SK-N-SH (cell line): ENCODE measurements at regions not wholly inside any gene's neighbourhood (a gene's known extent, or its start where the extent isn't known, plus 50 kb on each side); places are given as distances from the start of the nearest gene placed in this dataset.

Experiments used
- CTCF ChIA-PET: fragments of 300-600, 350-600 bp; formaldehyde crosslinking; extraction: SDS; loops from one replicate; lab custom pipeline; 2021; lab: Yijun Ruan, JAX
- POLR2A ChIA-PET: fragments of 350-600 bp; sonication (Branson Sonifier 250); formaldehyde crosslinking; extraction: SDS; loops from one replicate; lab custom pipeline; 2020; ENCODE audit warnings: antibody characterized with exemption, inconsistent platforms; lab: Yijun Ruan, JAX
- DNase-seq: peaks from one replicate; pipeline ENCODE4 v3.0.0; 2012
- H2AFZ ChIP-seq: fragments of 200-600 bp; sonication (generic); 2 replicates; pipeline ENCODE4 v1.8.1; 2016; ENCODE audit warnings: antibody characterized with exemption, mild to moderate bottlenecking, low read depth
- H3F3A ChIP-seq: fragments of 200-600 bp; sonication (generic); replicated peaks from 2 replicates; pipeline ENCODE3; 2016; ENCODE audit warnings: antibody characterized with exemption, mild to moderate bottlenecking; ENCODE audit not compliant: insufficient read depth
- H3K27ac ChIP-seq, 2 experiments: fragments of 200-500 bp in 1 of 2; fragments of 200-600 bp in 1 of 2; sonication (Bioruptor generic) in 1 of 2; sonication (generic), shearing (Covaris generic) in 1 of 2; 2 replicates each; pipeline versions ENCODE4 v1.5.1 to v1.6.1; 2014 to 2016; ENCODE audit warnings: low read depth in 2 of 2, inconsistent platforms in 1 of 2, low read length in 1 of 2, mild to moderate bottlenecking in 1 of 2, mixed read lengths in 1 of 2
- H3K27me3 ChIP-seq: fragments of 200-600 bp; sonication (generic), shearing (Covaris generic); 2 replicates; pipeline ENCODE4 v1.6.1; 2016; ENCODE audit warnings: mixed run types; ENCODE audit not compliant: insufficient read depth
- H3K36me3 ChIP-seq, 2 experiments: fragments of 200-500 bp in 1 of 2; fragments of 200-600 bp in 1 of 2; sonication (Bioruptor generic) in 1 of 2; sonication (generic) in 1 of 2; replicated peaks in 1 of 2; 2 replicates each; pipeline versions ENCODE3 to v1.5.1; 2014 to 2016; ENCODE audit warnings: low read length in 1 of 2, mild to moderate bottlenecking in 1 of 2; ENCODE audit not compliant: insufficient read depth in 2 of 2, control insufficient read depth in 1 of 2
- H3K4me1 ChIP-seq, 2 experiments: fragments of 200-500 bp in 1 of 2; fragments of 200-600 bp in 1 of 2; sonication (Bioruptor generic) in 1 of 2; sonication (generic), shearing (Covaris generic) in 1 of 2; 2 replicates each; pipeline versions ENCODE4 v1.5.1 to v1.6.1; 2014 to 2016; ENCODE audit warnings: low read depth in 1 of 2, low read length in 1 of 2, mixed run types in 1 of 2; ENCODE audit not compliant: insufficient read depth in 2 of 2, control insufficient read depth in 1 of 2
- H3K4me2 ChIP-seq: fragments of 200-600 bp; sonication (generic), shearing (Covaris generic); 2 replicates; pipeline ENCODE4 v1.6.1; 2017; ENCODE audit warnings: mixed run types
- H3K4me3 ChIP-seq, 2 experiments: fragments of 200-500 bp in 1 of 2; fragments of 200-600 bp in 1 of 2; sonication (Bioruptor generic) in 1 of 2; sonication (generic), shearing (Covaris generic) in 1 of 2; 2 replicates each; pipeline versions ENCODE4 v1.5.1 to v1.8.1; 2014 to 2016; ENCODE audit warnings: low read depth in 2 of 2, inconsistent platforms in 1 of 2, low read length in 1 of 2, mild to moderate bottlenecking in 1 of 2, mixed read lengths in 1 of 2, moderate library complexity in 1 of 2
- H3K79me2 ChIP-seq: fragments of 200-600 bp; sonication (generic); 2 replicates; pipeline ENCODE4 v1.8.1; 2017; ENCODE audit warnings: mild to moderate bottlenecking; ENCODE audit not compliant: insufficient read depth
- H3K9ac ChIP-seq: fragments of 200-600 bp; sonication (generic); 2 replicates; pipeline ENCODE4 v1.6.1; 2017; ENCODE audit warnings: mixed run types
- H3K9me2 ChIP-seq: fragments of 200-600 bp; sonication (generic); 2 replicates; pipeline ENCODE4 v1.6.1; 2017; ENCODE audit warnings: mixed run types
- H3K9me3 ChIP-seq: fragments of 200-600 bp; sonication (generic); 2 replicates; pipeline ENCODE4 v1.6.1; 2017; ENCODE audit warnings: mixed run types, mild to moderate bottlenecking, moderate library complexity
- H4K20me1 ChIP-seq: fragments of 200-600 bp; sonication (generic); 2 replicates; pipeline ENCODE4 v1.6.1; 2017; ENCODE audit warnings: mild to moderate bottlenecking, mixed run types; ENCODE audit not compliant: insufficient read depth
- CHD2 ChIP-seq: fragments of 150-350 bp; IDR thresholded peaks from 2 replicates; pipeline ENCODE4 v1.6.1; 2018; ENCODE audit warnings: low read length; ENCODE audit not compliant: partially characterized antibody
- EP300 ChIP-seq, 2 experiments: IDR thresholded peaks; 2 replicates each; pipeline versions ENCODE4 v1.4.0 to v1.6.1; 2012; ENCODE audit warnings: borderline replicate concordance in 1 of 2, low read depth in 1 of 2, low read length in 1 of 2
- MXI1 ChIP-seq: IDR thresholded peaks from 2 replicates; pipeline ENCODE4 v1.6.1; 2012; ENCODE audit warnings: mild to moderate bottlenecking, low read depth, low read length, improper control_type of control experiment
- NFIC ChIP-seq: IDR thresholded peaks from 2 replicates; pipeline ENCODE4 v1.4.0; 2012; ENCODE audit warnings: borderline replicate concordance
- POLR2AphosphoS5 ChIP-seq: IDR thresholded peaks from 2 replicates; pipeline ENCODE4 v1.6.1; 2012; ENCODE audit warnings: low read depth, low read length
- RAD21 ChIP-seq: IDR thresholded peaks from 2 replicates; pipeline ENCODE4 v1.6.1; 2012; ENCODE audit warnings: mild to moderate bottlenecking, low read length
- RFX5 ChIP-seq: IDR thresholded peaks from 2 replicates; pipeline ENCODE4 v1.6.1; 2012; ENCODE audit warnings: mild to moderate bottlenecking, improper control_type of control experiment, low read length
- RXRA ChIP-seq: IDR thresholded peaks from 2 replicates; pipeline ENCODE4 v1.4.0; 2012; ENCODE audit warnings: low read depth, mild to moderate bottlenecking, borderline replicate concordance
- SIN3A ChIP-seq: IDR thresholded peaks from 2 replicates; pipeline ENCODE4 v1.6.1; 2012; ENCODE audit warnings: low read depth, mild to moderate bottlenecking, low read length, moderate library complexity, borderline replicate concordance
- TAF1 ChIP-seq: IDR thresholded peaks from 2 replicates; pipeline ENCODE4 v1.6.1; 2012; ENCODE audit warnings: low read depth, mild to moderate bottlenecking, low read length, moderate library complexity, borderline replicate concordance
- YY1 ChIP-seq: IDR thresholded peaks from 2 replicates; pipeline ENCODE4 v1.4.0; 2012; ENCODE audit warnings: low read depth, mild to moderate bottlenecking
- WGBS: methylation state at CpG from one replicate; pipeline ENCODE4 v1.1.6; 2017; ENCODE audit warnings: low lambda C conversion rate; 5-methylcytosine and 5-hydroxymethylcytosine counted together
- TF ChIP-seq, protein P1 (sequence below): fragments of 200-600 bp; sonication (generic); IDR thresholded peaks from 2 replicates; pipeline ENCODE4 v1.6.1; 2017; ENCODE audit warnings: antibody characterized with exemption, mild to moderate bottlenecking, moderate library complexity
- TF ChIP-seq, protein P2 (sequence below): IDR thresholded peaks from 2 replicates; pipeline ENCODE4 v1.4.0; 2012; ENCODE audit warnings: low read depth, borderline replicate concordance
- TF ChIP-seq, protein P3 (sequence below): fragments of 150-350 bp; IDR thresholded peaks from 2 replicates; pipeline ENCODE4 v1.6.1; 2017; ENCODE audit warnings: antibody characterized with exemption, low read length, low read depth, borderline replicate concordance
- TF ChIP-seq, protein P4 (sequence below): IDR thresholded peaks from 2 replicates; pipeline ENCODE4 v1.6.1; 2012; ENCODE audit warnings: mild to moderate bottlenecking, low read depth, low read length, moderate library complexity
- TF ChIP-seq, protein P5 (sequence below): IDR thresholded peaks from 2 replicates; pipeline ENCODE4; 2012

DNA sequence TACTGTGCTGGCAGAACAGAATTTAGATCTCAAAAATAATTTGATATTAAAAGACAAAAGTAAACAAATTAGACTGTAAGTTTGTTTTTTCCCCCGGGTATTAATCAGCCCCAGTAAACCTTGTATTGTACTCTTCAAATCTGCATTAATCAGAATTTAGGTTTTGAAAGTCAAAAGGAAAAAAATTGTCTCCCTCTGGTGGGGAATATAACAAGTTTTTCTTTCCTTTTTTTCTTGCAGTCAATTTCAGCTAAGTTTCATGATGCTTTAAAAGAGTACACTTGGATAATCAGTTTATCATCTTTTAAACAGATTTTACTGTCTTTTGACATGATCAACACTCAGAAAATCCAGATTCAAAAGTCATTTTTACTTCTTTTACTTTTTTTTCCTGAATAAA is 134.5 kb upstream of the PKN2 start:
- H3K27me3 ChIP-seq, result no peaks in the 10 kb centered on the region; the same call in 1 of the 2 replicates
- ChIA-PET CTCF (interaction anchor here (1.0 to 1.8 kb wide), 3 partner anchors 10 to 369 kb away, joined by 3 to 4 read pairs (median 3); no protein-coding TSS in a partner anchor), POLR2A (no interaction called here)
- H3K4me3 ChIP-seq, result no peak overlapping the region
- H3K9me3 ChIP-seq, result no peaks in the 10 kb centered on the region
- H3K79me2 ChIP-seq, result no peaks in the 10 kb centered on the region
- WGBS, result 0% methylated on average over 1 of the region's 1 CpG
- H3K27ac ChIP-seq, result no peak overlapping the region
- H3K4me2 ChIP-seq, result no peak overlapping the region
- no peak overlapping the region for H3K9ac ChIP-seq
- no peaks in the 10 kb centered on the region for H3K36me3 ChIP-seq
- no peaks in the 10 kb centered on the region for H3K9me2 ChIP-seq
- no peak overlapping the region for H2AFZ ChIP-seq
- no peaks in the 10 kb centered on the region for H4K20me1 ChIP-seq
- DNase-seq, result no peak
- no peaks in the 10 kb centered on the region for H3F3A ChIP-seq
- no peaks in the 10 kb centered on the region for H3K4me1 ChIP-seq
- TF ChIP-seq EP300 (IDR thresholded peaks at IDR 0.05; ENCODE audit: borderline replicate concordance in 1 of 2, low read depth in 1 of 2, low read length in 1 of 2) (no peak), RAD21 (0 out of 2 replicates have a peak, but pooled peaks have one; percentile 7), YY1 (no peak)
- TF ChIP-seq, protein P1, sequence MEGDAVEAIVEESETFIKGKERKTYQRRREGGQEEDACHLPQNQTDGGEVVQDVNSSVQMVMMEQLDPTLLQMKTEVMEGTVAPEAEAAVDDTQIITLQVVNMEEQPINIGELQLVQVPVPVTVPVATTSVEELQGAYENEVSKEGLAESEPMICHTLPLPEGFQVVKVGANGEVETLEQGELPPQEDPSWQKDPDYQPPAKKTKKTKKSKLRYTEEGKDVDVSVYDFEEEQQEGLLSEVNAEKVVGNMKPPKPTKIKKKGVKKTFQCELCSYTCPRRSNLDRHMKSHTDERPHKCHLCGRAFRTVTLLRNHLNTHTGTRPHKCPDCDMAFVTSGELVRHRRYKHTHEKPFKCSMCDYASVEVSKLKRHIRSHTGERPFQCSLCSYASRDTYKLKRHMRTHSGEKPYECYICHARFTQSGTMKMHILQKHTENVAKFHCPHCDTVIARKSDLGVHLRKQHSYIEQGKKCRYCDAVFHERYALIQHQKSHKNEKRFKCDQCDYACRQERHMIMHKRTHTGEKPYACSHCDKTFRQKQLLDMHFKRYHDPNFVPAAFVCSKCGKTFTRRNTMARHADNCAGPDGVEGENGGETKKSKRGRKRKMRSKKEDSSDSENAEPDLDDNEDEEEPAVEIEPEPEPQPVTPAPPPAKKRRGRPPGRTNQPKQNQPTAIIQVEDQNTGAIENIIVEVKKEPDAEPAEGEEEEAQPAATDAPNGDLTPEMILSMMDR, result peak; percentile 55
- TF ChIP-seq, all 33 proteins: peak for 2

DNA sequence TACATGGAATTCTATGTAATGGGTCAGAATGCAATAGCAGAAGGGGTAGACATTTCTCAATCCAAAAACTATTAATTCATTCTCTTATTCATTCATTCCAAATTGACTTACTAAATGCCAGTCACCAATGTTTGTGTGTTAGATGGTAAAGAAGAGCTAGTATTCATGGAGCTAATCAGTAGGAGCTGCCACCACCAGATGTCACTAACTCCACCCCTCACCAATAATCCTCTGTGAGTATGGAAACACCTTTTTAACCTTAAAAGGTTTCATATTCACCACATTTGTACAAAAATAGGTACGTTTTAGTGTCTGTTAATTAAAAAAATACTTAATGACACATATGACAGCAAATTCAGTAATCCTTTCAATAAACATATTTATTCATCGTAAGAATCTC is 131.8 kb upstream of the PKN2 start:
- no peak overlapping the region for H3K9ac ChIP-seq
- H3K36me3 ChIP-seq, result no peaks in the 10 kb centered on the region
- no peak overlapping the region for H3K4me2 ChIP-seq
- ChIA-PET POLR2A (no interaction called here), CTCF (interaction anchor here (0.9 kb wide), 1 partner anchor 16 kb away, joined by 3 read pairs; no protein-coding TSS in a partner anchor)
- H3K79me2 ChIP-seq, result no peaks in the 10 kb centered on the region
- peaks cover 6% of the 10 kb centered on the region; the same call in 1 of the 2 replicates for H3K27me3 ChIP-seq
- H3K27ac ChIP-seq, result no peak overlapping the region
- H2AFZ ChIP-seq, result no peak overlapping the region
- no peak overlapping the region for H3K4me3 ChIP-seq
- no peaks in the 10 kb centered on the region for H3F3A ChIP-seq
- TF ChIP-seq, protein P1, result no peak
- TF ChIP-seq, protein P2, sequence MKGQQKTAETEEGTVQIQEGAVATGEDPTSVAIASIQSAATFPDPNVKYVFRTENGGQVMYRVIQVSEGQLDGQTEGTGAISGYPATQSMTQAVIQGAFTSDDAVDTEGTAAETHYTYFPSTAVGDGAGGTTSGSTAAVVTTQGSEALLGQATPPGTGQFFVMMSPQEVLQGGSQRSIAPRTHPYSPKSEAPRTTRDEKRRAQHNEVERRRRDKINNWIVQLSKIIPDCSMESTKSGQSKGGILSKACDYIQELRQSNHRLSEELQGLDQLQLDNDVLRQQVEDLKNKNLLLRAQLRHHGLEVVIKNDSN, result no peak
- no peak for TF ChIP-seq MXI1
- TF ChIP-seq SIN3A, result no peak
- no peak for TF ChIP-seq RAD21
- no peak for TF ChIP-seq RFX5
- TF ChIP-seq CHD2, result no peak
- no peak for TF ChIP-seq TAF1
- no peak for TF ChIP-seq RXRA
- no peak for TF ChIP-seq YY1
- TF ChIP-seq, protein P3, sequence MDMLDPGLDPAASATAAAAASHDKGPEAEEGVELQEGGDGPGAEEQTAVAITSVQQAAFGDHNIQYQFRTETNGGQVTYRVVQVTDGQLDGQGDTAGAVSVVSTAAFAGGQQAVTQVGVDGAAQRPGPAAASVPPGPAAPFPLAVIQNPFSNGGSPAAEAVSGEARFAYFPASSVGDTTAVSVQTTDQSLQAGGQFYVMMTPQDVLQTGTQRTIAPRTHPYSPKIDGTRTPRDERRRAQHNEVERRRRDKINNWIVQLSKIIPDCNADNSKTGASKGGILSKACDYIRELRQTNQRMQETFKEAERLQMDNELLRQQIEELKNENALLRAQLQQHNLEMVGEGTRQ, result no peak
- TF ChIP-seq NFIC, result no peak
- TF ChIP-seq POLR2AphosphoS5, result no peak
- TF ChIP-seq, protein P4, sequence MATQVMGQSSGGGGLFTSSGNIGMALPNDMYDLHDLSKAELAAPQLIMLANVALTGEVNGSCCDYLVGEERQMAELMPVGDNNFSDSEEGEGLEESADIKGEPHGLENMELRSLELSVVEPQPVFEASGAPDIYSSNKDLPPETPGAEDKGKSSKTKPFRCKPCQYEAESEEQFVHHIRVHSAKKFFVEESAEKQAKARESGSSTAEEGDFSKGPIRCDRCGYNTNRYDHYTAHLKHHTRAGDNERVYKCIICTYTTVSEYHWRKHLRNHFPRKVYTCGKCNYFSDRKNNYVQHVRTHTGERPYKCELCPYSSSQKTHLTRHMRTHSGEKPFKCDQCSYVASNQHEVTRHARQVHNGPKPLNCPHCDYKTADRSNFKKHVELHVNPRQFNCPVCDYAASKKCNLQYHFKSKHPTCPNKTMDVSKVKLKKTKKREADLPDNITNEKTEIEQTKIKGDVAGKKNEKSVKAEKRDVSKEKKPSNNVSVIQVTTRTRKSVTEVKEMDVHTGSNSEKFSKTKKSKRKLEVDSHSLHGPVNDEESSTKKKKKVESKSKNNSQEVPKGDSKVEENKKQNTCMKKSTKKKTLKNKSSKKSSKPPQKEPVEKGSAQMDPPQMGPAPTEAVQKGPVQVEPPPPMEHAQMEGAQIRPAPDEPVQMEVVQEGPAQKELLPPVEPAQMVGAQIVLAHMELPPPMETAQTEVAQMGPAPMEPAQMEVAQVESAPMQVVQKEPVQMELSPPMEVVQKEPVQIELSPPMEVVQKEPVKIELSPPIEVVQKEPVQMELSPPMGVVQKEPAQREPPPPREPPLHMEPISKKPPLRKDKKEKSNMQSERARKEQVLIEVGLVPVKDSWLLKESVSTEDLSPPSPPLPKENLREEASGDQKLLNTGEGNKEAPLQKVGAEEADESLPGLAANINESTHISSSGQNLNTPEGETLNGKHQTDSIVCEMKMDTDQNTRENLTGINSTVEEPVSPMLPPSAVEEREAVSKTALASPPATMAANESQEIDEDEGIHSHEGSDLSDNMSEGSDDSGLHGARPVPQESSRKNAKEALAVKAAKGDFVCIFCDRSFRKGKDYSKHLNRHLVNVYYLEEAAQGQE, result no peak
- TF ChIP-seq, protein P5, sequence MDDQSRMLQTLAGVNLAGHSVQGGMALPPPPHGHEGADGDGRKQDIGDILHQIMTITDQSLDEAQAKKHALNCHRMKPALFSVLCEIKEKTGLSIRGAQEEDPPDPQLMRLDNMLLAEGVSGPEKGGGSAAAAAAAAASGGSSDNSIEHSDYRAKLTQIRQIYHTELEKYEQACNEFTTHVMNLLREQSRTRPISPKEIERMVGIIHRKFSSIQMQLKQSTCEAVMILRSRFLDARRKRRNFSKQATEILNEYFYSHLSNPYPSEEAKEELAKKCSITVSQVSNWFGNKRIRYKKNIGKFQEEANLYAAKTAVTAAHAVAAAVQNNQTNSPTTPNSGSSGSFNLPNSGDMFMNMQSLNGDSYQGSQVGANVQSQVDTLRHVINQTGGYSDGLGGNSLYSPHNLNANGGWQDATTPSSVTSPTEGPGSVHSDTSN, result no peak
- no peak for DNase-seq
- 30% methylated on average over 2 of the region's 2 CpGs for WGBS
- no peaks in the 10 kb centered on the region for H4K20me1 ChIP-seq
- no peaks in the 10 kb centered on the region for H3K4me1 ChIP-seq
- H3K9me2 ChIP-seq, result no peaks in the 10 kb centered on the region
- no peaks in the 10 kb centered on the region for H3K9me3 ChIP-seq
